Fibroblast of villous mesenchyme (primary cell): ENCODE measurements at regions not wholly inside any gene's neighbourhood (a gene's known extent, or its start where the extent isn't known, plus 50 kb on each side); places are given as distances from the start of the nearest gene placed in this dataset.

ENCODE experiments used
- DNase-seq: peaks from one replicate; pipeline ENCODE4 v3.0.0-alpha.2; 2010; ENCODE audit warnings: low read depth
- H3K4me3 ChIP-seq: 2 replicates; pipeline ENCODE4 v1.5.1; 2011; ENCODE audit warnings: low read depth, mild to moderate bottlenecking, low read length
- TF ChIP-seq, protein P1 (sequence below): IDR thresholded peaks from 2 replicates; pipeline ENCODE4 v1.5.1; 2012; ENCODE audit warnings: low read depth, mild to moderate bottlenecking, low read length; ENCODE audit not compliant: insufficient read depth

DNA sequence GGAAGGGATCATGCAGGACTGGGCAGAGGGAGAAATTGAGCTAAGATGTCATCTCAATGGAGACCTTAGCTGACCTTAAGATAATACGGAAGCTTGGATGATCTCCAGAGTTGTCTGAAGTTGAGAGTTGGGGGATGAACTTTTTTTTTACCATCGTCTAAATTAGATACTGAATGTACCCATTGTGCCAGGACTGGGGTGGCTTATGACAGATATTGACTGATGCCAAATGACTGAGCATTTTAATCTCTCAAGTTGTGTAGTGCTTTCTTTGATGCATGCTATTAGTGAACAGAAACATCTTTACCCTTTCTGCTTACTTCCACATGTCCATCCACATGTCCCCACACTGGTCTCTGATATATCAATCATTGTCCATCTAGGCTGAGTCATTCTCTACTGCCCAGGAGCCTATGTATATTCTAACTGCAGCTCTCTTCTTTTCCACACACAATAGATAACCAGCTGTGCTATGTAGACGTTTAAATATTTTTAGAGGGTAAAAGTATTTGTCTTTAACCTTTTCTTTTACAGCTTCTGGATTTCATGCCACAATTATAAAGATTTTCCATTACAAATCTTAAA lies 60.2 kb upstream of the ZKSCAN2 start:
- no peak for DNase-seq
- H3K4me3 ChIP-seq, result no peak overlapping the region
- TF ChIP-seq, protein P1, sequence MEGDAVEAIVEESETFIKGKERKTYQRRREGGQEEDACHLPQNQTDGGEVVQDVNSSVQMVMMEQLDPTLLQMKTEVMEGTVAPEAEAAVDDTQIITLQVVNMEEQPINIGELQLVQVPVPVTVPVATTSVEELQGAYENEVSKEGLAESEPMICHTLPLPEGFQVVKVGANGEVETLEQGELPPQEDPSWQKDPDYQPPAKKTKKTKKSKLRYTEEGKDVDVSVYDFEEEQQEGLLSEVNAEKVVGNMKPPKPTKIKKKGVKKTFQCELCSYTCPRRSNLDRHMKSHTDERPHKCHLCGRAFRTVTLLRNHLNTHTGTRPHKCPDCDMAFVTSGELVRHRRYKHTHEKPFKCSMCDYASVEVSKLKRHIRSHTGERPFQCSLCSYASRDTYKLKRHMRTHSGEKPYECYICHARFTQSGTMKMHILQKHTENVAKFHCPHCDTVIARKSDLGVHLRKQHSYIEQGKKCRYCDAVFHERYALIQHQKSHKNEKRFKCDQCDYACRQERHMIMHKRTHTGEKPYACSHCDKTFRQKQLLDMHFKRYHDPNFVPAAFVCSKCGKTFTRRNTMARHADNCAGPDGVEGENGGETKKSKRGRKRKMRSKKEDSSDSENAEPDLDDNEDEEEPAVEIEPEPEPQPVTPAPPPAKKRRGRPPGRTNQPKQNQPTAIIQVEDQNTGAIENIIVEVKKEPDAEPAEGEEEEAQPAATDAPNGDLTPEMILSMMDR, result no peak

DNA sequence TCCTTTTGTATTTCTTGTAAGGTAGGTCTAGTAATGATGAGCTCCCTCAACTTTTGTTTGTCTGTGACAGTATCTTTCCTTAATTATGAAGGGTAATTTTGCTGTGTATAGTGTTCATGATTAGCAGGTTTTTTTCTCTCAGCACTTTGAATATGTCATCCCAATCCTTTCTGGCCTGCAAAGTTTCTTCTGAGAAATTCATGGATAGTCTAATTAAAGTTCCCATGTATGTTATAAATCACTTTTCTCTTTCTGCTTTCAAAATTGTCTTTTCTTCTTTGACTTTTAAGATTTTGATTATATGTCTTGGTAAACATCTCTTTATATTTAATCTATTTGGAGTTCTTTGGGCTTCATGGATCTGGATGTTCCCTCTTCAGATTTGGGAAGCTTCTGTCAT lies 54.3 kb upstream of the ZKSCAN2 start:
- no peak overlapping the region for H3K4me3 ChIP-seq
- TF ChIP-seq, protein P1, result no peak
- DNase-seq, result no peak

GRCh38 chr16:25311039-25311438 lies 53.4 kb upstream of the ZKSCAN2 start:
- H3K4me3 ChIP-seq, result no peak overlapping the region

More at GRCh38 chr16:25311039-25311438, 53.4 kb upstream of the ZKSCAN2 start:
- no peak for DNase-seq
- TF ChIP-seq, protein P1, result no peak
